ENCODE measurements at regions not wholly inside any gene's neighbourhood (a gene's known extent, or its start where the extent isn't known, plus 50 kb on each side); places are given as distances from the start of the nearest gene placed in this dataset.
"Not testable (repeated sequence)": the region's sequence is repeated elsewhere in the genome, so short reads cannot be mapped to it uniquely, and the experiment has no call there.

DNA sequence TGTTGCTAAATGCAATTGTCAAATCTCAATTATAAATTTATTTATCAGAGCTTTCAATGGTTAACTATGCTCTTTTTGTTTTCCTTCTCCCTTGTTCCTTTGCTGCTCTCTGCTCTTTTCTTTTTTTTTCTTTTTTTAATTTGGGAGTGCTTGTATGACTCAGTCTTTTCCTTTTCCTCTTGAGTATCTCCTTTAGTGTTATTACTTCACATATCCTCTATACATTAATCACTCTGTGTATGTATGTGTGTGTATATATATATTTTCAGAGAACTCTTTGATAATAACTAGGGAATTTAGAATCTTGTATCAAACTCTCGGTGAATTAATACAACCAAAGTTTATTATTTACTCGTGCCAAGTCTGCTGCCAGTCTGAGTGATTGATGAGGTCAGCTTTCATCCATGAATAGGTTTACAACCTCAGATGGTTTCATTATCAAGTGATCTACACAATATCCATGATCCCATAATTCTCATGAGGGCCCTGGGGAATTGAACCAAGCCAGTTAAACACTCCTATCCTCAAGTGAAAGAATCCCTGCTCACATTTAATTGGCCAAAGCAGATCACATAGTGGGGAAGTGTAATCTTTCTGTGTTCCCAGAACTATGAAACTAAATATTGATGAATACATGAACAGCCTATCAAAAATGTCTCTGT is 743.4 kb upstream of the CNTN5 start:
- no peak for FAIRE-seq

DNA sequence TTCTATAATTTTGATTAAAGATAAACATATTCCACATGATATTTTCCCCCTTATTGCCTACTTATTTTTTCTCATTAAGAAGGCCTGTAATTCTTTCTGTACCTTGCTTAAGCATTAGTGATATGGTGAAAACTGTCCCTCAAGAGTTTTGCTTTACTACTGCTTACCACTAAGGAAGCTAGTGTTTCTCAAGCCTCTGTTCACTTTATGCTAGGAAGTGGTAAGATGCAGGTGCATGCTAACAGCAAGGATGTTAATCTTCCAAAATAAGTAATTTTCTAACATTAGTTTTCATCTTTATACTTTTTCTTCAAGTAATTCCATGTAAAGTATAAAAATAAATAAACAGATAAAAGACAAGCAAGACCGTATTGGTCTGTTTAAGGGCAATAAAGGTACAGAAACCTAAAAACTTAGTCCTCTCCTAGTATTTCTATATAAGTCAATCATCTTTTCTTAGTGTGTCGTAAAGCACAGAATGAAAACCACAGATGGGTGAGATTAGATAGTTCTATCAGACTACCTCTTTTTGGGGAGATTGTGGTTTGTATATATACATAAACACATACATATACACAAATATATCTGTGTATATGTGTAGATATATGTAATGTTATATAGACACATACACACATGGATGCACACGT is 731.0 kb upstream of the CNTN5 start:
- FAIRE-seq: no peak

GRCh38 chr11:98296091-98296880 is 724.5 kb upstream of the CNTN5 start:
- FAIRE-seq: no peak

DNA sequence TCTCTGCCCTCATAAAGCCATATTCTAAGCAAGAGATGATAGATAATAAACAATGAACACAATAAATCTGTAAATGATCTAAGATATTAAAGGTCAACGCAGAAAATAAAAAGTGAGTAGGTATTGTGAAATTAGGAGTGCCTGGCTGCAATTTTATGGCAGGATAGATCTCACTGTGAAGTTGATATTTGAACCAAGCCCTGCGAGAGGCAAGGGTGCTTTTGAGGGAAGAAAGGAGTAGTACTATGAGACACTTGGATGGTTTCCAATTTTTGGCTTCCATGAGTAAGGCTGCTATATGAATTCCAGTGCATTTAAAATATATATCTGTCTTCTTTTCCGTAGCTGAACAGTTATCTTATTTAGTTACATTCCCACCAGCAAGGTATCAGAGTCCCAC is 720.0 kb upstream of the CNTN5 start:
- no peak for FAIRE-seq

GRCh38 chr11:98307827-98308491 is 712.8 kb upstream of the CNTN5 start:
- no peak for FAIRE-seq

DNA sequence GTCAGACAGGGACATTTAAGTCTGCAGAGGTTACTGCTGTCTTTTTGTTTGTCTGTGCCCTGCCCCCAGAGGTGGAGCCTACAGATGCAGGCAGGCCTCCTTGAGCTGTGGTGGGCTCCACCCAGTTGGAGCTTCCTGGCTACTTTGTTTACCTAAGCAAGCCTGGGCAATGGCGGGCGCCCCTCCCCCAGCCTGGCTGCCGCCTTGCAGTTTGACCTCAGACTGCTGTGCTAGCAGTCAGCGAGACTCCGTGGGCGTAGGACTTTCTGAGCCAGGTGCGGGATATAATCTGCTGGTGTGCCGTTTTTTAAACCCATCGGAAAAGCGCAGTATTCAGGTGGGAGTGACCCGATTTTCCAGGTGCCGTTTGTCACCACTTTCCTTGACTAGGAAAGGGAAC is 690.4 kb upstream of the CNTN5 start:
- FAIRE-seq: not testable (repeated sequence)

- FAIRE-seq: no peak
These were observed 662.2 kb upstream of the CNTN5 start for GRCh38 chr11:98358551-98358950.

DNA sequence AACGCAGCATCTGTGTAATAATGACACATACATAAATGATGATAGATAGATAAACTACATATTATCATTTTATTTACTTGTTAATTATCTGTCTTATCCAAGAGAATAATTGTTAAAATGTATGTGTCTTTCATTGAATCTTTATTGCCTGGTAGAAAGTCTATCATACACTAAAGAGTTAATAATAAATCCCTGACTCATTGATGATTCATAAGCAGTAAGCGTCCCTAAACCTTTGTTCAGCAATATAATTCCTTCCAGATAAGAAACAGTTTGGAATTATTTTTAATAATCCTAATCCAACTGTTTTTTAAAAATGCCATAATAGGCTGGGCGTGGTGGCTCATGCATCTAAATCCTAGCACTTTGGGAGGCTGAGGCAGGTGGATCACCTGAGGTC is 655.6 kb upstream of the CNTN5 start:
- no peak for FAIRE-seq

DNA sequence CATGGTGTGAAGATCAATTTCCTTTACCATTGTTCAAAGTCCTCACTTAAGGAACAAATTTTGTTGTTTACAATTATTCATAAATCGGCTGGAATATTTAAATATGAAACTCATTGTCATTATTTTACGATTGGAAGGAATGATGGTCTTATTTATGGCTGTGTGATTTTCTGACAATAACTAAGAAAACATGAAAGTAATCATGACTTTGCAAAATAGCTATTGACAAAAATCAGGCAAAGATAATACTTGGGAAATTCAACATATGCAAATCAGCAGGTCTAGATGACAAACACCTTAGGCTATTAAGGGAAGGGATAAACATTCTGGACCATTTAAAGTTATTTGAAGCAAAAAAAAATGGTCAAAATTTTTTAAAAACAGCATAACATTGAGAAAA is 654.8 kb upstream of the CNTN5 start:
- FAIRE-seq: no peak

GRCh38 chr11:98390391-98390790 is 630.4 kb upstream of the CNTN5 start:
- no peak for FAIRE-seq

DNA sequence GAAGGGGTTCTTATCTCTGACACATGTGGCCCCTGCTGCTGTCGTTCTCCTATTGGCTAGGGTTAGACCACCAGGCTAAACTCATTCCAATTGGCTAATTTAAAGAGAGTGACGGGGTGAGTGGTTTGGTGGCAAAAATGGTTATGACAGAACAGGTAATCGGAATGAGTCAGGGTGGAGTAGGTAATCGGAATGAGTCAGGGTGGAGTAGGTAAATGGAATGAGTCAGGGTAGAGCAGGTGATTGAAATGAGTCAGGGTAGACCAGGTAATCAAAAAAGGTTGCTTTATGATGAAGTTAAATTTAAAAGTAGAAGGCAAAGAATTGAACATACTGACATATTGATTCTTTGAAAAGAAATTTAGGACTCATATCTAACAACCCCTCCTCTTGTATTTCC is 626.2 kb upstream of the CNTN5 start:
- not testable (repeated sequence) for FAIRE-seq

- FAIRE-seq: no peak
These were observed 622.2 kb upstream of the CNTN5 start for GRCh38 chr11:98398508-98398907.

GRCh38 chr11:98409069-98409468 is 611.7 kb upstream of the CNTN5 start:
- FAIRE-seq: no peak

DNA sequence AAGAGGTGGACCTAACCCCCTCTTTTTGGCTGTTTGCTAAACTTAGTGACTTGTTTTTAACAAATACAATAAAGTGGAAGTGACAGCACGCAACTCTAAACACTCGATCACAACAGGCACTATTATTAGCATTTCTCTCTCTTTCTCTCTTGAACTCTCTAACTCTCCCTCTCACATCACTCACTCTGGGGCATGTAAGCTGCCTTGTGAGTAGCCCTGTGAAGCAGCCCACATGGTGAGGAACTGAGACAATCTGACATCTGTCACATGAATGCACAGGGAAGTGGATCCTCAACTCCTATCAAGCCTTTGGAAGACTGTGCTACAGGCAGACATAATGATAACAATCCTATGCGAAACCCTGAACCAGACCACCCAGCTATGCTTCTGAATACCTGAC is 609.0 kb upstream of the CNTN5 start:
- no peak for FAIRE-seq

DNA sequence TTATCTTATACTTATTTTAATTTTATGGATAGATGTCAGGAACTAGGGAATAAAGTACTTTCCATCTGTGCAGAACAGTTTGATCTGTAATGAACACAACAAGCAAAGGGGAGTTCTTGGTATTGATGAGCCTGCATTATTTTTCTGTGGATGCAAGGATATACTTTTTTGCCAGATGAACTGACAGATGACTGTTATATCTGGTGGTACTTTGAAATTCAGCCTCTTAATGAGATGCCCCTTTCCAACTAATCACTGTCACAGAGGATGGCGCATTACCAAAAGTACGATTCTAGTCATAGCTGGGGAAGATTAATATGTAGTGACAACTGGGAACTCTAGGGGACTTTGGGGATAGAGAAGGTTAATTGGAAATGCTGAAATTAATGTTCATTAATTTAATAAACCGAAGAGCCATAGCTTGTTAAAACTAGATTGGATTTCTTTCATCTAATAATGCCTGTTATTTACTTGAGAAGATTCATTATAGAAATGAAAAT is 603.4 kb upstream of the CNTN5 start:
- peak; percentile 5 for FAIRE-seq

DNA sequence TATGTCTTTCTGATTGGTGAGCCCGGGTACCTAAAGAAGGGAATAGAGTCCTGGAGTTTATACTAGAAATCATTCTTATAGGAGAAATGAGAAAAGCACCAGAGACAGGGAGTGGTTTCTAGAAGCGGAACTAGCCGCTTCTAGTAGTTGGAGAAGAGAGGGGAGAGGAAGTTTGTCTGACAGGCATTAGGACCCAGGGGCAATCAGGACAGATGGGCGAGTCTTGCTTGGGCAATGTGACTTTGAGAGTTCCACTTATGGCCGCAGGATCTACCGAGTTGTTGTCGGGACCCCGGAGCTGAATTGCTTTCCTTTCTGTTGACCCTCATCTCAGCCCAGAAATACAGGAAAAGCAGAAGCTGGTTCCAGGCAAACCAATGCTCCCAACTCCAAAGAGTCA is 596.8 kb upstream of the CNTN5 start:
- no peak for FAIRE-seq

GRCh38 chr11:98424773-98425172 is 596.0 kb upstream of the CNTN5 start:
- FAIRE-seq: not testable (repeated sequence)

GRCh38 chr11:98431463-98432359 is 589.0 kb upstream of the CNTN5 start:
- FAIRE-seq: no peak

DNA sequence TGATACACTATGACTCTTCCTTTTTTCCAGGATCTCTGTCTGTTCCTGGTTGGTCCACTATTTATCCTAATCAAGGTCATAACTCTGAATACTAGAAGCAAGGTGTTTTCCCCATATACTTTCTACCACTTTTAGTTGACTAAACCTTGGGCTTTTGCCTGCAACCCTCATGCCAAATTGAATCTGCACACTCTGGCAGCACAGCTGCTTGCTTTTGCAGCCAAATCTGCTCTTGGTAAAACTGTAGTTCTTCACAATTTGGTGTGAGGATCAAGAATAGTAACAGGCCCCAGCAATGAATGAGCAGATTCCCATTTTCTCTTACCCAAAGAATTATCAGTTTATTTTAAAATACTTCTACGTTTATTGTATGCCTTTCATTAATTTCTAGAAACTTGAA is 586.5 kb upstream of the CNTN5 start:
- FAIRE-seq: no peak

DNA sequence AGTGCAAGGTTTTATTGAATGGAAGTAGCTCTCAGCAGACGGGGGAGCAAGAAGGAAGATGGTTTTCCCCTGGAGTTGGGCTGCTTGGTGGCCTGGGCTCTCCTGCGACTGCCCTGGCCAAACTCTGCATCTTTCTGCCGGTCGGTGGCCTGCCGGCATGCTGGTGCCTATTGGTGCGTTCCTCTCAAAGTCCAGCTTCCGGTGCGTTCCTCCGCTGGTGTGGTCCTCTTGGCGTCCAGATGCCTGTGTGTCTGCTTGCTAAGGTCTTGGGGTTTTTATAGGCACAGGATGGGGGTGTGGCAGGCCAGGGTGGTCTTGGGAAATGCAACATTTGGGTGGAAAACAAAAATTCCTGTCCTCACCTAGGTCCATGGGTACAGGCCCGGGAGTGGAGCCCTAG is 567.4 kb upstream of the CNTN5 start:
- no peak for FAIRE-seq

- FAIRE-seq: no peak
These were observed 565.0 kb upstream of the CNTN5 start for GRCh38 chr11:98455500-98456307.
